Mesendoderm (in vitro differentiated cells): ENCODE measurements at regions not wholly inside any gene's neighbourhood (a gene's known extent, or its start where the extent isn't known, plus 50 kb on each side); places are given as distances from the start of the nearest gene placed in this dataset.

Experiments used
- DNase-seq: peaks from one replicate; pipeline ENCODE4 v3.0.0; 2013
- H2AK5ac ChIP-seq: 2 replicates; pipeline ENCODE4 v1.6.1; 2013; ENCODE audit warnings: low read length, inconsistent platforms
- H2BK120ac ChIP-seq: 2 replicates; pipeline ENCODE4 v1.6.1; 2013; ENCODE audit warnings: low read depth, mild to moderate bottlenecking, low read length, moderate library complexity, mixed read lengths
- H2BK15ac ChIP-seq: replicated peaks from 2 replicates; pipeline ENCODE4 v1.6.1; 2013; ENCODE audit warnings: low read depth, mild to moderate bottlenecking, moderate library complexity
- H2BK5ac ChIP-seq: 2 replicates; pipeline ENCODE4 v1.6.1; 2013; ENCODE audit warnings: low read length, inconsistent platforms
- H3K18ac ChIP-seq: 2 replicates; pipeline ENCODE4 v1.6.1; 2013; ENCODE audit warnings: mild to moderate bottlenecking, low read length, mixed read lengths
- H3K23ac ChIP-seq: one replicate; pipeline ENCODE4 v1.6.1; 2013; ENCODE audit warnings: low read length
- H3K27ac ChIP-seq: 2 replicates; pipeline ENCODE4 v1.5.1; 2013; ENCODE audit warnings: low read depth, mild to moderate bottlenecking, inconsistent platforms, low read length, moderate library complexity
- H3K27me3 ChIP-seq: 2 replicates; pipeline ENCODE4 v1.6.1; 2013; ENCODE audit warnings: low read length, control low read depth, mild to moderate bottlenecking, inconsistent platforms; ENCODE audit not compliant: insufficient read depth, poor library complexity
- H3K36me3 ChIP-seq: 2 replicates; pipeline ENCODE4 v1.6.1; 2013; ENCODE audit warnings: low read length, inconsistent platforms; ENCODE audit not compliant: control insufficient read depth, insufficient read depth
- H3K4ac ChIP-seq: one replicate; pipeline ENCODE4 v1.6.1; 2013; ENCODE audit warnings: low read depth, mild to moderate bottlenecking, low read length, moderate library complexity
- H3K4me1 ChIP-seq: 2 replicates; pipeline ENCODE4 v1.6.1; 2013; ENCODE audit warnings: low read depth, low read length, inconsistent platforms; ENCODE audit not compliant: control insufficient read depth
- H3K4me2 ChIP-seq: 2 replicates; pipeline ENCODE4 v1.6.1; 2013; ENCODE audit warnings: low read length
- H3K4me3 ChIP-seq: 2 replicates; pipeline ENCODE4 v1.5.1; 2013; ENCODE audit warnings: mild to moderate bottlenecking, low read length
- H3K56ac ChIP-seq: one replicate; pipeline ENCODE4 v1.6.1; 2013; ENCODE audit warnings: low read length
- H3K79me1 ChIP-seq: 2 replicates; pipeline ENCODE4 v1.6.1; 2013; ENCODE audit warnings: low read length, inconsistent platforms
- H3K79me2 ChIP-seq: 2 replicates; pipeline ENCODE4 v1.6.1; 2013; ENCODE audit warnings: mild to moderate bottlenecking, low read length; ENCODE audit not compliant: control insufficient read depth, insufficient read depth
- H3K9ac ChIP-seq: 2 replicates; pipeline ENCODE4 v1.6.1; 2013; ENCODE audit warnings: low read length, inconsistent platforms
- H4K5ac ChIP-seq: one replicate; pipeline ENCODE4 v1.6.1; 2013; ENCODE audit warnings: low read length
- H4K8ac ChIP-seq: one replicate; pipeline ENCODE4 v1.6.1; 2013; ENCODE audit warnings: low read depth, mild to moderate bottlenecking, control low read depth, low read length, moderate library complexity
- WGBS: extraction: QIAGEN DNeasy Blood & Tissue Kit; methylation state at CpG from one replicate; pipeline ENCODE4 v1.1.7; 2013; ENCODE audit warnings: low lambda C conversion rate, missing lambda C conversion rate; ENCODE audit not compliant: insufficient coverage; ENCODE audit errors: extremely low coverage; 5-methylcytosine and 5-hydroxymethylcytosine counted together

GRCh38 chr6:126529637-126530362 lies 189.9 kb downstream of the CENPW start:
- Histone ChIP-seq H3K56ac (no peak overlapping the region), H3K27ac (no peak overlapping the region), H2BK120ac (no peak overlapping the region), H3K79me2 (no peaks in the 10 kb centered on the region), H3K4me3 (no peak overlapping the region), H4K8ac (no peak overlapping the region), H4K5ac (no peak overlapping the region), H3K27me3 (no peaks in the 10 kb centered on the region), H3K4me2 (no peak overlapping the region), H3K9ac (no peak overlapping the region), H2BK5ac (no peak overlapping the region), H3K23ac (no peak overlapping the region), H3K4me1 (peaks cover 8% of the 10 kb centered on the region), H3K18ac (no peak overlapping the region), H2AK5ac (no peak overlapping the region), H3K79me1 (no peaks in the 10 kb centered on the region), H3K36me3 (no peaks in the 10 kb centered on the region), H3K4ac (no peak overlapping the region), H2BK15ac (no peak overlapping the region)
- no CpG with 5 or more reads among the region's 2 CpGs for WGBS
- no peak for DNase-seq

- H3K4me1 ChIP-seq, result peaks cover 8% of the 10 kb centered on the region
- H2BK5ac ChIP-seq, result no peak overlapping the region
- H4K5ac ChIP-seq, result no peak overlapping the region
- no peak overlapping the region for H2BK120ac ChIP-seq
- H3K79me2 ChIP-seq, result no peaks in the 10 kb centered on the region
- H3K4me2 ChIP-seq, result no peak overlapping the region
- no peak overlapping the region for H3K56ac ChIP-seq
- H3K27me3 ChIP-seq, result no peaks in the 10 kb centered on the region
- no peak overlapping the region for H3K4ac ChIP-seq
- H4K8ac ChIP-seq, result no peak overlapping the region
- H3K18ac ChIP-seq, result no peak overlapping the region
- H3K9ac ChIP-seq, result no peak overlapping the region
- no peaks in the 10 kb centered on the region for H3K36me3 ChIP-seq
- no peaks in the 10 kb centered on the region for H3K79me1 ChIP-seq
- H2AK5ac ChIP-seq, result no peak overlapping the region
- no peak overlapping the region for H2BK15ac ChIP-seq
- no peak for DNase-seq
- no peak overlapping the region for H3K4me3 ChIP-seq
- H3K27ac ChIP-seq, result no peak overlapping the region
- no peak overlapping the region for H3K23ac ChIP-seq
These were observed 190.9 kb downstream of the CENPW start for GRCh38 chr6:126530775-126531174.

GRCh38 chr6:126531286-126531685 lies 191.4 kb downstream of the CENPW start:
- Histone ChIP-seq H3K4me1 (peaks cover 5% of the 10 kb centered on the region), H3K79me1 (no peaks in the 10 kb centered on the region), H4K5ac (no peak overlapping the region), H3K27me3 (no peaks in the 10 kb centered on the region), H3K36me3 (no peaks in the 10 kb centered on the region), H4K8ac (no peak overlapping the region), H3K4ac (no peak overlapping the region), H3K18ac (no peak overlapping the region), H2BK5ac (no peak overlapping the region), H3K4me3 (no peak overlapping the region), H2BK120ac (no peak overlapping the region), H3K56ac (no peak overlapping the region), H2AK5ac (no peak overlapping the region), H3K79me2 (no peaks in the 10 kb centered on the region), H3K23ac (no peak overlapping the region), H3K9ac (no peak overlapping the region), H2BK15ac (no peak overlapping the region), H3K27ac (no peak overlapping the region), H3K4me2 (no peak overlapping the region)
- DNase-seq, result no peak

- WGBS, result no CpG with 5 or more reads among the region's 1 CpG
- Histone ChIP-seq H3K23ac (no peak overlapping the region), H3K9ac (no peak overlapping the region), H3K4ac (no peak overlapping the region), H4K5ac (no peak overlapping the region), H3K79me2 (no peaks in the 10 kb centered on the region), H3K4me1 (peaks cover 2% of the 10 kb centered on the region), H3K79me1 (no peaks in the 10 kb centered on the region), H3K56ac (no peak overlapping the region), H2BK120ac (no peak overlapping the region), H3K18ac (no peak overlapping the region), H3K4me3 (no peak overlapping the region), H3K27ac (no peak overlapping the region), H4K8ac (no peak overlapping the region), H3K4me2 (no peak overlapping the region), H2BK5ac (no peak overlapping the region), H2AK5ac (no peak overlapping the region), H3K27me3 (no peaks in the 10 kb centered on the region), H3K36me3 (no peaks in the 10 kb centered on the region), H2BK15ac (no peak overlapping the region)
- DNase-seq, result no peak
These were observed 191.9 kb downstream of the CENPW start for GRCh38 chr6:126531840-126532239.

- no peak for DNase-seq
- Histone ChIP-seq H3K27me3 (no peaks in the 10 kb centered on the region), H3K36me3 (no peaks in the 10 kb centered on the region), H3K4me2 (no peak overlapping the region), H3K79me1 (no peaks in the 10 kb centered on the region), H3K23ac (no peak overlapping the region), H4K5ac (no peak overlapping the region), H3K56ac (no peak overlapping the region), H2BK15ac (no peak overlapping the region), H4K8ac (no peak overlapping the region), H2BK120ac (no peak overlapping the region), H2AK5ac (no peak overlapping the region), H3K79me2 (no peaks in the 10 kb centered on the region), H3K27ac (no peak overlapping the region), H3K4ac (no peak overlapping the region), H3K18ac (no peak overlapping the region), H2BK5ac (no peak overlapping the region), H3K4me3 (no peak overlapping the region), H3K4me1 (peaks cover 2% of the 10 kb centered on the region), H3K9ac (no peak overlapping the region)
- no CpG with 5 or more reads among the region's 2 CpGs for WGBS
These were observed 194.5 kb downstream of the CENPW start for GRCh38 chr6:126534401-126534800.

- no peak for DNase-seq
- no peak overlapping the region for H2BK120ac ChIP-seq
- H3K23ac ChIP-seq, result no peak overlapping the region
- H3K27ac ChIP-seq, result no peak overlapping the region
- no peaks in the 10 kb centered on the region for H3K36me3 ChIP-seq
- no peak overlapping the region for H3K18ac ChIP-seq
- H3K4me1 ChIP-seq, result peaks cover 2% of the 10 kb centered on the region
- no peaks in the 10 kb centered on the region for H3K79me2 ChIP-seq
- no peak overlapping the region for H3K4ac ChIP-seq
- H3K79me1 ChIP-seq, result no peaks in the 10 kb centered on the region
- no peak overlapping the region for H2AK5ac ChIP-seq
- WGBS, result no CpG with 5 or more reads among the region's 3 CpGs
- no peak overlapping the region for H4K8ac ChIP-seq
- no peak overlapping the region for H4K5ac ChIP-seq
- H2BK15ac ChIP-seq, result no peak overlapping the region
- no peak overlapping the region for H3K56ac ChIP-seq
- H3K4me3 ChIP-seq, result no peak overlapping the region
- H3K4me2 ChIP-seq, result no peak overlapping the region
- H3K27me3 ChIP-seq, result no peaks in the 10 kb centered on the region
- no peak overlapping the region for H2BK5ac ChIP-seq
- no peak overlapping the region for H3K9ac ChIP-seq
These were observed 195.2 kb downstream of the CENPW start for GRCh38 chr6:126535138-126535537.
